ENCODE measurements at regions not wholly inside any gene's neighbourhood (a gene's known extent, or its start where the extent isn't known, plus 50 kb on each side); places are given as distances from the start of the nearest gene placed in this dataset.

GRCh38 chr20:12599494-12599893, 409.3 kb upstream of the SPTLC3 start:
- Histone ChIP-seq H3K4me1 (ENCODE audit: control insufficient read depth, extremely low read depth, insufficient read depth, low read length) (no peaks in the 10 kb centered on the region), H4K20me1 (replicated peaks; ENCODE audit: control insufficient read depth, extremely low read depth, insufficient read depth, low read length) (no peaks in the 10 kb centered on the region), H3K4me2 (ENCODE audit: insufficient read depth, low read length) (no peak overlapping the region), H3K27me3 (ENCODE audit: control insufficient read depth in 2 of 2, insufficient read depth in 2 of 2, low read length in 2 of 2) (no peaks in the 10 kb centered on the region), H3K9me3 (replicated peaks; ENCODE audit: control insufficient read depth, insufficient read depth, low read length) (peaks cover 8% of the 10 kb centered on the region), H3K27ac (ENCODE audit: insufficient read depth, low read depth, low read length) (no peak overlapping the region), H3K9me1 (replicated peaks; ENCODE audit: control insufficient read depth, extremely low read depth, insufficient read depth, low read length) (no peaks in the 10 kb centered on the region), H2AFZ (ENCODE audit: low read depth, low read length) (no peak overlapping the region), H3K36me3 (ENCODE audit: control insufficient read depth in 2 of 2, extremely low read depth in 1 of 2, insufficient read depth in 2 of 2, low read length in 2 of 2) (no peaks in the 10 kb centered on the region), H3K4me3 (replicated peaks in 1 of 3; ENCODE audit: insufficient read depth in 1 of 3, low read depth in 1 of 3, low read length in 3 of 3) (no peak overlapping the region), H3K9ac (replicated peaks; ENCODE audit: extremely low read depth, insufficient read depth, low read length) (no peak overlapping the region), H3K79me2 (ENCODE audit: control insufficient read depth, insufficient read depth, low read length) (no peaks in the 10 kb centered on the region)
- ChIA-PET POLR2A (no interaction called here), CTCF (no interaction called here)
- intact Hi-C loops (cut with micrococcal nuclease) (no loop called here), dilution Hi-C loops (cut with MboI; ENCODE audit: extremely low pct_ligation_motif_present, low sequenced_read_pairs) (no loop called here)
- FAIRE-seq = no peak
- no peak for TF ChIP-seq MAX (IDR thresholded peaks at IDR 0.05; ENCODE audit: insufficient read depth, insufficient read length)
- no TSS peak for BruUV-seq (replicated peaks)
- no peak for DNase-seq (ENCODE audit: low read depth, low spot score)

GRCh38 chr20:12605751-12606150, 403.0 kb upstream of the SPTLC3 start:
- TF ChIP-seq CTCF (IDR thresholded peaks at IDR 0.05; ENCODE audit: extremely low read depth in 1 of 2, insufficient read depth in 1 of 2, low read depth in 1 of 2, low read length in 2 of 2) (no peak), JUN (IDR thresholded peaks at IDR 0.05; ENCODE audit: borderline replicate concordance, insufficient read depth, insufficient read length, low read depth) (no peak), MYC (IDR thresholded peaks at IDR 0.05; ENCODE audit: low read depth, low read length) (no peak), EZH2 (IDR thresholded peaks at IDR 0.05; ENCODE audit: borderline replicate concordance, low read depth, low read length, severe bottlenecking) (no peak), GATA2 (IDR thresholded peaks at IDR 0.05; ENCODE audit: insufficient read depth, insufficient read length, low read depth, low read length) (no peak), POLR2AphosphoS5 (IDR thresholded peaks at IDR 0.05; ENCODE audit: insufficient read depth, low read depth, low read length) (no peak), MAX (IDR thresholded peaks at IDR 0.05; ENCODE audit: insufficient read depth, insufficient read length) (no peak), FOS (IDR thresholded peaks at IDR 0.05; ENCODE audit: borderline replicate concordance, insufficient read depth, low read length) (no peak), POLR2A (IDR thresholded peaks at IDR 0.05; ENCODE audit: low read depth, low read length) (no peak)
- H4K20me1 ChIP-seq (replicated peaks; ENCODE audit: control insufficient read depth, extremely low read depth, insufficient read depth, low read length) = no peaks in the 10 kb centered on the region
- H3K9me1 ChIP-seq (replicated peaks; ENCODE audit: control insufficient read depth, extremely low read depth, insufficient read depth, low read length) = no peaks in the 10 kb centered on the region
- H2AFZ ChIP-seq (ENCODE audit: low read depth, low read length) = no peak overlapping the region
- ChIA-PET POLR2A (no interaction called here), CTCF (no interaction called here)
- no peaks in the 10 kb centered on the region for H3K27me3 ChIP-seq (ENCODE audit: control insufficient read depth in 2 of 2, insufficient read depth in 2 of 2, low read length in 2 of 2)
- no peaks in the 10 kb centered on the region for H3K36me3 ChIP-seq (ENCODE audit: control insufficient read depth in 2 of 2, extremely low read depth in 1 of 2, insufficient read depth in 2 of 2, low read length in 2 of 2)
- BruUV-seq (replicated peaks) = no TSS peak
- no peak overlapping the region for H3K27ac ChIP-seq (ENCODE audit: insufficient read depth, low read depth, low read length)
- no peaks in the 10 kb centered on the region for H3K4me1 ChIP-seq (ENCODE audit: control insufficient read depth, extremely low read depth, insufficient read depth, low read length)
- no peak for FAIRE-seq
- H3K9ac ChIP-seq (replicated peaks; ENCODE audit: extremely low read depth, insufficient read depth, low read length) = no peak overlapping the region
- H3K79me2 ChIP-seq (ENCODE audit: control insufficient read depth, insufficient read depth, low read length) = no peaks in the 10 kb centered on the region
- intact Hi-C loops (cut with micrococcal nuclease) (no loop called here), dilution Hi-C loops (cut with MboI; ENCODE audit: extremely low pct_ligation_motif_present, low sequenced_read_pairs) (no loop called here)
- DNase-seq (ENCODE audit: low read depth, low spot score) = no peak
- H3K4me3 ChIP-seq (replicated peaks in 1 of 3; ENCODE audit: insufficient read depth in 1 of 3, low read depth in 1 of 3, low read length in 3 of 3) = no peak overlapping the region
- peaks cover 9% of the 10 kb centered on the region for H3K9me3 ChIP-seq (replicated peaks; ENCODE audit: control insufficient read depth, insufficient read depth, low read length)
- H3K4me2 ChIP-seq (ENCODE audit: insufficient read depth, low read length) = no peak overlapping the region
